ENCODE measurements at regions not wholly inside any gene's neighbourhood (a gene's known extent, or its start where the extent isn't known, plus 50 kb on each side); places are given as distances from the start of the nearest gene placed in this dataset.

DNA sequence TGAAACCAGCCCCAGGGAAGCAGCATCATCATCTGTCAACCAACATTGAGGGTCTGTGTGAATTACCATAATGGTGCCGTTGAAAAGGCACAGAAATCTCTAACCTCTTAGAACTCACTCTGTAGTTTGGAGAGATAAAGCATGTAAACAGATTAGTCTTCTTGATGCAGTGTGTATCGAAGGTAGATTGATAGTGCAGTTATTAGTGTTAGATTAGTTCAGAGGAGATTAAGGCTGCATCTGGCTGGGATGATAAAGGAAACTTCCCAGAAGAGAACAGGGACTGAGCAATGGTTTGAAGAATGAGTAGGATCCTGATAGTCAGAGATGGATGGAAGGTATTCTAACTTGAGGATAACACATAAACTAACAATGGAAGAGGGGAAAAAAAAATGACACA lies 651.5 kb downstream of the TLE1 start:
- Histone ChIP-seq H3K27me3 (no peaks in the 10 kb centered on the region), H3K4me3 (no peak overlapping the region), H3K9me3 (no peaks in the 10 kb centered on the region), H3K4me1 (no peaks in the 10 kb centered on the region), H3K36me3 (no peaks in the 10 kb centered on the region), H3K27ac (no peak overlapping the region)
- in situ Hi-C loops (cut with MboI; ENCODE audit: low sequenced_read_pairs in 4 of 4) (no loop called here), intact Hi-C loops (cut with DNase I; ENCODE audit: low total_unique reads) (no loop called here)
- no peak for DNase-seq
- TF ChIP-seq, protein P1, sequence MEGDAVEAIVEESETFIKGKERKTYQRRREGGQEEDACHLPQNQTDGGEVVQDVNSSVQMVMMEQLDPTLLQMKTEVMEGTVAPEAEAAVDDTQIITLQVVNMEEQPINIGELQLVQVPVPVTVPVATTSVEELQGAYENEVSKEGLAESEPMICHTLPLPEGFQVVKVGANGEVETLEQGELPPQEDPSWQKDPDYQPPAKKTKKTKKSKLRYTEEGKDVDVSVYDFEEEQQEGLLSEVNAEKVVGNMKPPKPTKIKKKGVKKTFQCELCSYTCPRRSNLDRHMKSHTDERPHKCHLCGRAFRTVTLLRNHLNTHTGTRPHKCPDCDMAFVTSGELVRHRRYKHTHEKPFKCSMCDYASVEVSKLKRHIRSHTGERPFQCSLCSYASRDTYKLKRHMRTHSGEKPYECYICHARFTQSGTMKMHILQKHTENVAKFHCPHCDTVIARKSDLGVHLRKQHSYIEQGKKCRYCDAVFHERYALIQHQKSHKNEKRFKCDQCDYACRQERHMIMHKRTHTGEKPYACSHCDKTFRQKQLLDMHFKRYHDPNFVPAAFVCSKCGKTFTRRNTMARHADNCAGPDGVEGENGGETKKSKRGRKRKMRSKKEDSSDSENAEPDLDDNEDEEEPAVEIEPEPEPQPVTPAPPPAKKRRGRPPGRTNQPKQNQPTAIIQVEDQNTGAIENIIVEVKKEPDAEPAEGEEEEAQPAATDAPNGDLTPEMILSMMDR (IDR thresholded peaks at IDR 0.05 in 4 of 5, conservative IDR thresholded peaks at IDR 0.05 in 1 of 5): no peak
- no peak for TF ChIP-seq POLR2A (IDR thresholded peaks at IDR 0.05)
- no peak for ATAC-seq

DNA sequence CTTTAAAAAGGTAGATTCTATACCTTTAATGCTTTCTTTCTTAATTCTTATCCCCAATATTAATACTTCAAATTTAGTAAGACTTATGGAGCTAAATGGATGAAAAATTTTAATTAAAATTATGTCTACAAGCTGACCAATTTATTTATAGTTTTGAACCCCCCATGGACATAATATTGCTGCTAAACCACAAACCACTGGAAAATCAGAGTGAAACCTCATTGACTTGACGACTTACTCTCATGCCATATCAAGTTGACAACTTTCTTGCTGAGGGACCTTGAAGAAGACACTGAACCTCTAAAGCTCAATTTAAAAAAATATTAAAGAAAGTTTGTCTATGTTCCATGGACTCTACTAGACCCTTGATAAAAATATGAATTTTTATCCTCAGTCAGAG lies 653.7 kb downstream of the TLE1 start:
- Histone ChIP-seq H3K27ac (no peak overlapping the region), H3K4me1 (no peaks in the 10 kb centered on the region), H3K36me3 (no peaks in the 10 kb centered on the region), H3K27me3 (no peaks in the 10 kb centered on the region), H3K4me3 (no peak overlapping the region), H3K9me3 (no peaks in the 10 kb centered on the region)
- no peak for DNase-seq
- TF ChIP-seq POLR2A (IDR thresholded peaks at IDR 0.05): no peak
- TF ChIP-seq, protein P1 (IDR thresholded peaks at IDR 0.05 in 4 of 5, conservative IDR thresholded peaks at IDR 0.05 in 1 of 5): no peak
- intact Hi-C loops (cut with DNase I; ENCODE audit: low total_unique reads): no loop called here
- no peak for ATAC-seq
- in situ Hi-C loops (cut with MboI; ENCODE audit: low sequenced_read_pairs in 4 of 4): no loop called here

DNA sequence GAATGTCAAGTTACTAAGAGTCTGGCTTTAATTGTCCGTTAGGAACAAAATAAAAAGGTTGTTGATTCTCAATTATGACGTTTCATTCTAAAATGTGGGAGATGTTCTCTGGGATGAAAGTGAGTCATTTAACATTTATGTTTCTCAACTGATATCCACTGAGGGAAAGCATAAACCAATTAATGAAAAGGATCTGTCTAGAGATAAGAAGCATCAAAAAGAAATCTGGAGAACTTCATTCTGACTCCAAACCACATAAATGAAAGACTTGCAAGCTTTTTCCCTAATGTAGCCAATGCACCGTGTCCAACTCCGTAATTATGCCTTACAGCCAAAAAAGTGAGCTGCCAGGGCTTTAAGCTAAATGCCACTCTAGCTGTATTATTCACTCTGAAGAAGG lies 654.2 kb downstream of the TLE1 start:
- Histone ChIP-seq H3K27me3 (no peaks in the 10 kb centered on the region), H3K27ac (no peak overlapping the region), H3K36me3 (no peaks in the 10 kb centered on the region), H3K9me3 (no peaks in the 10 kb centered on the region), H3K4me3 (no peak overlapping the region), H3K4me1 (no peaks in the 10 kb centered on the region)
- no peak for ATAC-seq
- TF ChIP-seq, protein P1 (IDR thresholded peaks at IDR 0.05 in 4 of 5, conservative IDR thresholded peaks at IDR 0.05 in 1 of 5): no peak
- TF ChIP-seq POLR2A (IDR thresholded peaks at IDR 0.05): no peak
- intact Hi-C loops (cut with DNase I; ENCODE audit: low total_unique reads): no loop called here
- in situ Hi-C loops (cut with MboI; ENCODE audit: low sequenced_read_pairs in 4 of 4): no loop called here
- DNase-seq: no peak

DNA sequence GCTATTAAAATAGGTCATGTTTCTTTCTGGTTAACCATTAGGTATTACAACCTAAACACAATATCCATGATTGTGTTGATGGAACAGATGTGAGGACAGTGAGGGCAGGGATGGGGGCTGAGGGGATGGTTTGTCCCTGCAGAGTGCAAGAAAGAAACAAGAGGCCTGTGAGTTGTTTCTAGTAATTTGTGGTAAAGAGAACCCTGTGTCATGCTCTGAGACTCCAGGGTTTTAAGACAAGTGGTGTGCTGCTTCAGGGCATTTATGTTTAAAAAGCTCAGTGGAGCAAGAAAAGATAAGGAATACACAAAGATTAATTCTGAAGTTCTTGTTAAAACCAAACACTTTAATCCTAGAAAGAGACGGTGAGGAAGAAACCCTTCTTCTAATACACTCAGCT lies 656.5 kb downstream of the TLE1 start:
- ATAC-seq: no peak
- in situ Hi-C loops (cut with MboI; ENCODE audit: low sequenced_read_pairs in 4 of 4): no loop called here

More for the DNA sequence above, 656.5 kb downstream of the TLE1 start:
- Histone ChIP-seq H3K27ac (no peak overlapping the region), H3K27me3 (no peaks in the 10 kb centered on the region), H3K4me1 (no peaks in the 10 kb centered on the region), H3K36me3 (no peaks in the 10 kb centered on the region), H3K4me3 (no peak overlapping the region), H3K9me3 (no peaks in the 10 kb centered on the region)
- intact Hi-C loops (cut with DNase I; ENCODE audit: low total_unique reads): no loop called here
- TF ChIP-seq, protein P1 (IDR thresholded peaks at IDR 0.05 in 4 of 5, conservative IDR thresholded peaks at IDR 0.05 in 1 of 5): no peak
- TF ChIP-seq POLR2A (IDR thresholded peaks at IDR 0.05): no peak
- no peak for DNase-seq
